ENCODE measurements at regions not wholly inside any gene's neighbourhood (a gene's known extent, or its start where the extent isn't known, plus 50 kb on each side); places are given as distances from the start of the nearest gene placed in this dataset.

- Histone ChIP-seq H2BK15ac (ENCODE audit: low read length) (no peak overlapping the region), H3K9ac (replicated peaks in 1 of 4; ENCODE audit: extremely low read depth in 1 of 4, low read depth in 3 of 4, low read length in 3 of 4) (no peak overlapping the region), H3K4ac (replicated peaks; ENCODE audit: insufficient read length, low read depth, low read length) (no peak overlapping the region), H4K5ac (ENCODE audit: insufficient read length, low read depth, low read length) (no peak overlapping the region), H3K4me3 (ENCODE audit: extremely low read depth in 1 of 4, insufficient read depth in 2 of 4, low read depth in 3 of 4, low read length in 4 of 4) (no peak overlapping the region), H3K14ac (ENCODE audit: insufficient read length) (no peak overlapping the region), H2BK5ac (ENCODE audit: low read depth, low read length) (no peak overlapping the region), H2BK20ac (ENCODE audit: low read length) (no peak overlapping the region), H3K36me3 (ENCODE audit: control insufficient read depth in 2 of 4, insufficient read depth in 4 of 4, low read length in 3 of 4) (no peaks in the 10 kb centered on the region), H3K23me2 (ENCODE audit: low read depth, low read length) (no peaks in the 10 kb centered on the region), H3K27me3 (replicated peaks in 1 of 4; ENCODE audit: control insufficient read depth in 3 of 4, extremely low read depth in 1 of 4, insufficient read depth in 3 of 4, low read length in 3 of 4) (no peaks in the 10 kb centered on the region), H3K4me2 (ENCODE audit: insufficient read depth in 1 of 2, low read depth in 2 of 2, low read length in 2 of 2) (no peak overlapping the region), H3K27ac (ENCODE audit: low read depth, low read length) (no peak overlapping the region), H3K18ac (ENCODE audit: extremely low read depth, low read length) (no peak overlapping the region), H3K9me3 (ENCODE audit: insufficient read depth in 2 of 2, low read depth in 1 of 2, low read length in 1 of 2) (no peaks in the 10 kb centered on the region), H2AK5ac (ENCODE audit: low read depth, low read length) (no peak overlapping the region), H4K91ac (replicated peaks; ENCODE audit: insufficient read length, low read length) (no peak overlapping the region), H3K23ac (ENCODE audit: insufficient read length) (no peak overlapping the region), H4K20me1 (replicated peaks in 1 of 2; ENCODE audit: control insufficient read depth in 1 of 2, insufficient read depth in 2 of 2, low read length in 2 of 2) (no peaks in the 10 kb centered on the region), H4K8ac (ENCODE audit: extremely low read depth, insufficient read depth, low read length) (no peak overlapping the region), H2AFZ (ENCODE audit: low read length) (no peak overlapping the region), H3K56ac (replicated peaks; ENCODE audit: insufficient read length, low read depth, low read length) (no peak overlapping the region), H3K4me1 (replicated peaks in 1 of 4; ENCODE audit: control insufficient read depth in 3 of 4, insufficient read depth in 4 of 4, low read length in 3 of 4) (no peaks in the 10 kb centered on the region), H3K79me1 (ENCODE audit: low read depth, low read length) (no peaks in the 10 kb centered on the region), H2BK12ac (ENCODE audit: low read depth, low read length) (no peak overlapping the region), H2BK120ac (replicated peaks; ENCODE audit: low read depth, low read length) (no peak overlapping the region), H3K79me2 (ENCODE audit: control insufficient read depth in 1 of 2, insufficient read depth in 2 of 2, low read length in 2 of 2) (no peaks in the 10 kb centered on the region)
- FAIRE-seq (no peak), DNase-seq (ENCODE audit: low read depth in 1 of 2, low spot score in 2 of 2) (no peak)
- ChIA-PET CTCF (ENCODE audit: partially characterized antibody) (no interaction called here), POLR2A (ENCODE audit: partially characterized antibody) (no interaction called here)
- 84% methylated on average over 3 of the region's 3 CpGs; no CpG with 5 or more reads in 1 of the 2 experiments for WGBS, 2 experiments (ENCODE audit: extremely low coverage in 1 of 2, insufficient coverage in 1 of 2, insufficient read length in 1 of 2, insufficient replicate concordance in 2 of 2, low coverage in 1 of 2, low lambda C conversion rate in 2 of 2, missing lambda C conversion rate in 1 of 2)
- TF ChIP-seq HDAC2 (IDR thresholded peaks at IDR 0.05; ENCODE audit: borderline replicate concordance in 1 of 2, low read depth in 2 of 2, low read length in 2 of 2) (no peak), BACH1 (IDR thresholded peaks at IDR 0.05; ENCODE audit: low read length) (no peak), CHD1 (IDR thresholded peaks at IDR 0.05; ENCODE audit: low read depth, low read length) (no peak), EZH2 (IDR thresholded peaks at IDR 0.05; ENCODE audit: low read depth, low read length, severe bottlenecking) (no peak), ATF3 (IDR thresholded peaks at IDR 0.05; ENCODE audit: insufficient read depth, low read depth, low read length) (no peak), POLR2AphosphoS5 (IDR thresholded peaks at IDR 0.05; ENCODE audit: low read depth, low read length) (no peak), KDM5A (IDR thresholded peaks at IDR 0.05; ENCODE audit: low read length) (no peak), SIN3A (conservative IDR thresholded peaks at IDR 0.05 in 1 of 2, IDR thresholded peaks at IDR 0.05 in 1 of 2; ENCODE audit: low read depth in 1 of 2, low read length in 2 of 2) (no peak), NANOG (IDR thresholded peaks at IDR 0.05; ENCODE audit: insufficient read depth, low read depth, low read length, poor library complexity, severe bottlenecking) (no peak), FOSL1 (IDR thresholded peaks at IDR 0.05; ENCODE audit: insufficient read depth, low read depth, low read length) (no peak), JUN (IDR thresholded peaks at IDR 0.05; ENCODE audit: low read depth, low read length) (no peak), YY1 (IDR thresholded peaks at IDR 0.05; ENCODE audit: low read depth, low read length) (no peak), POU5F1 (IDR thresholded peaks at IDR 0.05; ENCODE audit: low read depth, low read length) (no peak)
Measured at GRCh38 chr18:62631173-62631572, 84.2 kb upstream of the PHLPP1 start.

All from H1 (cell line).